ENCODE measurements at regions not wholly inside any gene's neighbourhood (a gene's known extent, or its start where the extent isn't known, plus 50 kb on each side); places are given as distances from the start of the nearest gene placed in this dataset.

DNA sequence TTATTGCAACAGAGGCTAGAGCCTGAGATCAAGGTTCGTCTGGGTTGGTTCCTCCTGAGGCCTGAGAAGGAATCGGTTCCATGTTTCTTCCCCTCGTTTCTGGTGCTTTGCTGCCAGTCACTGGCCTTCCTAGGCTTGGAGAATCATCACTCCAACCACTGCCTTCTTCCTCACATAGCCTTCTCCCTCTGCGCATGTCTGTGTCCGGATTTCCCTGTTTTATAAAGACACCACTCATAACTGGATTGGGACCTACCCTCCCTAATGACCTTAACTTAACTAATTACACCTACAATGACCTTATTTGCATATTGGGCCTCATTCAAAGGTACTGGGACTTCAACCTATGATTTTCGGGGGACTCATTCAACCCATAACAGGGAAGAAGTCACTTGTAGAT is 119.8 kb upstream of the CCDC68 start:
- DNase-seq (ENCODE audit: low read depth), result no peak
- peak overlapping the region; percentile 4 for H2AFZ ChIP-seq (ENCODE audit: low read depth, low read length)
- H3K79me2 ChIP-seq (ENCODE audit: insufficient read depth, low read length), result no peaks in the 10 kb centered on the region
- Mint-ChIP-seq H3K9me3 (ENCODE audit: unreplicated experiment) (no peaks in the 10 kb centered on the region), H3K36me3 (ENCODE audit: low read depth, unreplicated experiment) (no peaks in the 10 kb centered on the region), H3K27me3 (ENCODE audit: low read depth, unreplicated experiment) (no peaks in the 10 kb centered on the region), H3K4me1 (ENCODE audit: low read depth, unreplicated experiment) (peaks cover 20% of the 10 kb centered on the region), H3K27ac (ENCODE audit: unreplicated experiment) (no peak overlapping the region), H3K4me3 (ENCODE audit: unreplicated experiment) (no peak overlapping the region)
- no peaks in the 10 kb centered on the region for H3K36me3 ChIP-seq (ENCODE audit: insufficient read depth, low read length)
- H3K9me3 ChIP-seq (ENCODE audit: insufficient read depth, low read depth, low read length), result no peaks in the 10 kb centered on the region
- no peak overlapping the region for H3K27ac ChIP-seq (ENCODE audit: low read depth, low read length)
- H4K20me1 ChIP-seq (ENCODE audit: insufficient read depth, low read length), result no peaks in the 10 kb centered on the region
- H3K4me2 ChIP-seq (ENCODE audit: low read length), result no peak overlapping the region
- FAIRE-seq, result no peak
- no peak overlapping the region for H3K9ac ChIP-seq (ENCODE audit: low read length)
- no peak for TF ChIP-seq EZH2 (IDR thresholded peaks at IDR 0.05; ENCODE audit: insufficient read depth, low read length)
- TF ChIP-seq, protein P1, sequence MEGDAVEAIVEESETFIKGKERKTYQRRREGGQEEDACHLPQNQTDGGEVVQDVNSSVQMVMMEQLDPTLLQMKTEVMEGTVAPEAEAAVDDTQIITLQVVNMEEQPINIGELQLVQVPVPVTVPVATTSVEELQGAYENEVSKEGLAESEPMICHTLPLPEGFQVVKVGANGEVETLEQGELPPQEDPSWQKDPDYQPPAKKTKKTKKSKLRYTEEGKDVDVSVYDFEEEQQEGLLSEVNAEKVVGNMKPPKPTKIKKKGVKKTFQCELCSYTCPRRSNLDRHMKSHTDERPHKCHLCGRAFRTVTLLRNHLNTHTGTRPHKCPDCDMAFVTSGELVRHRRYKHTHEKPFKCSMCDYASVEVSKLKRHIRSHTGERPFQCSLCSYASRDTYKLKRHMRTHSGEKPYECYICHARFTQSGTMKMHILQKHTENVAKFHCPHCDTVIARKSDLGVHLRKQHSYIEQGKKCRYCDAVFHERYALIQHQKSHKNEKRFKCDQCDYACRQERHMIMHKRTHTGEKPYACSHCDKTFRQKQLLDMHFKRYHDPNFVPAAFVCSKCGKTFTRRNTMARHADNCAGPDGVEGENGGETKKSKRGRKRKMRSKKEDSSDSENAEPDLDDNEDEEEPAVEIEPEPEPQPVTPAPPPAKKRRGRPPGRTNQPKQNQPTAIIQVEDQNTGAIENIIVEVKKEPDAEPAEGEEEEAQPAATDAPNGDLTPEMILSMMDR (IDR thresholded peaks at IDR 0.05; ENCODE audit: insufficient read depth, low read depth, low read length), result no peak
- H3K4me3 ChIP-seq (ENCODE audit: insufficient read depth, low read depth, low read length), result no peak overlapping the region
- H3K27me3 ChIP-seq (ENCODE audit: insufficient read depth, low read length), result no peaks in the 10 kb centered on the region
- no peaks in the 10 kb centered on the region for H3K4me1 ChIP-seq (ENCODE audit: insufficient read depth, low read length)

DNA sequence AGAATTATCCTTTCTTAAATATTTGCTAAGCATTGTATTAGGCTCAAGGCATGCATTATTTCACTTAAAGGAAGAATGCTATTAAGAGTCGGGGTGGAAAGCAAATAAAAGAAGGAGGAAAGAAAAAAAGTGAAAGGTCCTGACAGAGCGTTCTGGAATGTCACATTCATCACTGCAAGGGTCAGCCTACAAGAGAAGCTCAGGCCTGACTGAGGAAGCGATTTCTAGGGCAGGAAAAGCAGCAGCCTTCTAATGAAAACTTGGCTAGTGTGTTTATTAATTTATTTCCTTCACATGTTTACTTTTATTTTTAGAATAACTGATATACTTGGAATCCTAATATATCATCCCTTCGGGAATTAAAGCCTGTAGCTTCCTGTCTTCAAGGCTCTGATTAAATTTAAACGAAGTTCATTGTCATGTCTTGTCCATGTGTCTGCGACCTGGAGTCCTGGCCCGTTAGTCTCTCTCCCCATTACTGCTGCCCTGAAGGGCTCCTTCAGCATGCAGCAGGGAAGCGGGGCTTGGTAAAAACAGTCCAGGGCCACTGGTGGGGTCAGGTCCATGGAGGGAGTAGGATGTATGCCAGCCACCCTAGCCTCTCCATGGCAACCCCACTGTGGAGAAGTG is 119.2 kb upstream of the CCDC68 start:
- H3K27me3 ChIP-seq (ENCODE audit: insufficient read depth, low read length), result no peaks in the 10 kb centered on the region
- peaks cover 13% of the 10 kb centered on the region for H3K4me1 Mint-ChIP-seq (ENCODE audit: low read depth, unreplicated experiment)
- no peaks in the 10 kb centered on the region for H3K9me3 Mint-ChIP-seq (ENCODE audit: unreplicated experiment)
- H3K27ac ChIP-seq (ENCODE audit: low read depth, low read length), result no peak overlapping the region
- H4K20me1 ChIP-seq (ENCODE audit: insufficient read depth, low read length), result no peaks in the 10 kb centered on the region
- no peak overlapping the region for H3K4me3 ChIP-seq (ENCODE audit: insufficient read depth, low read depth, low read length)
- no peak overlapping the region for H3K4me2 ChIP-seq (ENCODE audit: low read length)
- H3K9ac ChIP-seq (ENCODE audit: low read length), result no peak overlapping the region
- no peaks in the 10 kb centered on the region for H3K36me3 Mint-ChIP-seq (ENCODE audit: low read depth, unreplicated experiment)
- no peak overlapping the region for H2AFZ ChIP-seq (ENCODE audit: low read depth, low read length)
- H3K4me3 Mint-ChIP-seq (ENCODE audit: unreplicated experiment), result no peak overlapping the region
- H3K79me2 ChIP-seq (ENCODE audit: insufficient read depth, low read length), result no peaks in the 10 kb centered on the region
- H3K27ac Mint-ChIP-seq (ENCODE audit: unreplicated experiment), result peak overlapping the region; percentile 87
- no peaks in the 10 kb centered on the region for H3K36me3 ChIP-seq (ENCODE audit: insufficient read depth, low read length)
- DNase-seq (ENCODE audit: low read depth) (no peak), FAIRE-seq (no peak)
- TF ChIP-seq, protein P1 (IDR thresholded peaks at IDR 0.05; ENCODE audit: insufficient read depth, low read depth, low read length), result no peak
- TF ChIP-seq EZH2 (IDR thresholded peaks at IDR 0.05; ENCODE audit: insufficient read depth, low read length), result no peak
- no peaks in the 10 kb centered on the region for H3K9me3 ChIP-seq (ENCODE audit: insufficient read depth, low read depth, low read length)
- H3K27me3 Mint-ChIP-seq (ENCODE audit: low read depth, unreplicated experiment), result no peaks in the 10 kb centered on the region
- H3K4me1 ChIP-seq (ENCODE audit: insufficient read depth, low read length), result no peaks in the 10 kb centered on the region

DNA sequence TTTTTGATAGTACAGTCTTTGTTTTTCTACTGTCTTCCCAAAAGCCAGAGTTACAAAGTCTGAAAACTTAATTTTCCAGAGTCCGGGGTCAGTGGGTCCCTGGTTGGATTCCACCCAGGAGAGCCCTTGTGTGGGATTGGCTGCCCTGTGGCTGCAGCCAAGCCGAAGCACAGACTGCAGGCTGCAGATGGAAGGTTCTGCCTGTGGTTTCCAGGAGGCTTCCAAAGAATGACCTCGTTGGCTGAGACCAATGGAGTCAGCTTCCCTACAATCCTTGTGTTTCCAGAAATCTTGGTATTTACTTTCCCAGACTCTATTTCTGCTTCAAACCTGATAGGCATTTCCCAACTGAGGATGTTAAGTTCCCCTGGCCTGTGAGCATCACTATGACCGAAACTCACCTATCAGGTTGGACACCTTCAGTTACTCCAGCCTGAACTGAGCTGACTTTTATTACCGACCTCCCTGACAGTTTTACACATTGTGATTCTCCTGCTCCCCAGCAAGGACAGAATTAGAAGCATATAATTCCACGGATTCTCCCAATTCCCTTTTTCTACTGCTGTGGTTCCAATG is 117.5 kb upstream of the CCDC68 start:
- peaks cover 9% of the 10 kb centered on the region for H3K4me1 Mint-ChIP-seq (ENCODE audit: low read depth, unreplicated experiment)
- TF ChIP-seq EZH2 (IDR thresholded peaks at IDR 0.05; ENCODE audit: insufficient read depth, low read length), result no peak
- TF ChIP-seq, protein P1 (IDR thresholded peaks at IDR 0.05; ENCODE audit: insufficient read depth, low read depth, low read length), result no peak
- H3K4me1 ChIP-seq (ENCODE audit: insufficient read depth, low read length), result no peaks in the 10 kb centered on the region
- H3K9ac ChIP-seq (ENCODE audit: low read length), result no peak overlapping the region
- no peak overlapping the region for H3K27ac ChIP-seq (ENCODE audit: low read depth, low read length)
- DNase-seq (ENCODE audit: low read depth) (peak; percentile 58), FAIRE-seq (no peak)
- H3K27ac Mint-ChIP-seq (ENCODE audit: unreplicated experiment), result peak overlapping the region; percentile 15
- H3K9me3 ChIP-seq (ENCODE audit: insufficient read depth, low read depth, low read length), result no peaks in the 10 kb centered on the region
- no peaks in the 10 kb centered on the region for H3K79me2 ChIP-seq (ENCODE audit: insufficient read depth, low read length)
- H3K27me3 Mint-ChIP-seq (ENCODE audit: low read depth, unreplicated experiment), result no peaks in the 10 kb centered on the region
- H3K27me3 ChIP-seq (ENCODE audit: insufficient read depth, low read length), result no peaks in the 10 kb centered on the region
- no peaks in the 10 kb centered on the region for H3K36me3 Mint-ChIP-seq (ENCODE audit: low read depth, unreplicated experiment)
- H3K36me3 ChIP-seq (ENCODE audit: insufficient read depth, low read length), result no peaks in the 10 kb centered on the region
- H3K9me3 Mint-ChIP-seq (ENCODE audit: unreplicated experiment), result no peaks in the 10 kb centered on the region
- no peak overlapping the region for H3K4me3 Mint-ChIP-seq (ENCODE audit: unreplicated experiment)
- no peak overlapping the region for H3K4me2 ChIP-seq (ENCODE audit: low read length)
- no peak overlapping the region for H2AFZ ChIP-seq (ENCODE audit: low read depth, low read length)
- no peaks in the 10 kb centered on the region for H4K20me1 ChIP-seq (ENCODE audit: insufficient read depth, low read length)
- H3K4me3 ChIP-seq (ENCODE audit: insufficient read depth, low read depth, low read length), result no peak overlapping the region

Measured in astrocyte (in vitro differentiated cells and primary cell).